ENCODE measurements at regions not wholly inside any gene's neighbourhood (a gene's known extent, or its start where the extent isn't known, plus 50 kb on each side); places are given as distances from the start of the nearest gene placed in this dataset.

DNA sequence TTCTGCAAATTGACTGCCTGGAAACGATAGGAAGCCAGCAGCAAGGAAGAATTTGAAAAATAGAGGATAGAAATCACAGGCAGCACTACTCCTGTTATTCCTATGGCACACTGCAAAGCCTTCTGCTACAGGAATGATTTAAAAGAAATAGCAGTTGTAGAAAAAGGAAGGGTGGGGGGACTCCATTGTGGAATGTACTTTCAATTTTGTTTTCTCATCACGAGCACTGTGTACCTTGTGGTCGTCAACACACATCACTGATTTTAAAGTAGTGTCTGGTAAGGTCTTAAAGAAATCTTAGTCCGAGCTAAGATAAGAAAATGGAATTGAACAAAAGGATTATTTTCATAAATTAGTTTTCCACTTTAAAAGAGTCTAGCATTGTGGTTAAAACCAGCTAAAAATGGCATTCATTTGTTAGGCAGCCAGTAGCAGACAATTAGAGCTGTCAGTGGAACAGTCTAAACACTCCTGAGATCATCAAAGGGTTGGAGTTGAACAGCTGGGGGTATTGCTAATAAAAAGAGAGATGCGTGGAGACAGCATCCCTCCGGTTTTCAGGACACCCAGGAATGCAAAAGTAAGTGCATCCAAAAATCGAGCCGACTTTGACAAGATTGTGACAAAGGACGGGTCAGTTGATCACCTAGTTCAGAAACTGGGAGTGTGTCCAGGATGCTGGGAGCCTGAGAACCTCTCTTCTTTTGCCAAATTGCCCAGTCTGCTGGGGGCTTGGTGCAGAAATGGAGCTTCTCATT is 97.8 kb upstream of the WWC1 start:
- H3K9me3 Mint-ChIP-seq: no peaks in the 10 kb centered on the region

DNA sequence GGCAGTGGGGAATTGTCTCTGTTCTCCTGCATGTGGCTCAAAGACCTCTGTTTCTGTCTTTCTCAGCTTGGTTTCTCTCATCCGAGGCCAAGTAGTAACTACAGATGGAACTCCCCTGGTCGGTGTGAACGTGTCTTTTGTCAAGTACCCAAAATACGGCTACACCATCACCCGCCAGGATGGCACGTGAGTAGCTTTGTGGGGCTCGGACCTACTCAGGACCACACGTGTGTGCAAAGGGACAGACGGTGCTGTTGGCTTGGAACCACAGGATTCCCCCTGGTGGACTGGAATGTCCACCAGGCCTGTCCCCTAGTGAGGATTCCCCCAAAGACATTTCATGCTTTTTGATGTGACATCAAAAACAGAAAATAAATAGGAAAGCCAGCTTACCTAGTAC is 96.3 kb upstream of the WWC1 start:
- TF ChIP-seq, protein P1, sequence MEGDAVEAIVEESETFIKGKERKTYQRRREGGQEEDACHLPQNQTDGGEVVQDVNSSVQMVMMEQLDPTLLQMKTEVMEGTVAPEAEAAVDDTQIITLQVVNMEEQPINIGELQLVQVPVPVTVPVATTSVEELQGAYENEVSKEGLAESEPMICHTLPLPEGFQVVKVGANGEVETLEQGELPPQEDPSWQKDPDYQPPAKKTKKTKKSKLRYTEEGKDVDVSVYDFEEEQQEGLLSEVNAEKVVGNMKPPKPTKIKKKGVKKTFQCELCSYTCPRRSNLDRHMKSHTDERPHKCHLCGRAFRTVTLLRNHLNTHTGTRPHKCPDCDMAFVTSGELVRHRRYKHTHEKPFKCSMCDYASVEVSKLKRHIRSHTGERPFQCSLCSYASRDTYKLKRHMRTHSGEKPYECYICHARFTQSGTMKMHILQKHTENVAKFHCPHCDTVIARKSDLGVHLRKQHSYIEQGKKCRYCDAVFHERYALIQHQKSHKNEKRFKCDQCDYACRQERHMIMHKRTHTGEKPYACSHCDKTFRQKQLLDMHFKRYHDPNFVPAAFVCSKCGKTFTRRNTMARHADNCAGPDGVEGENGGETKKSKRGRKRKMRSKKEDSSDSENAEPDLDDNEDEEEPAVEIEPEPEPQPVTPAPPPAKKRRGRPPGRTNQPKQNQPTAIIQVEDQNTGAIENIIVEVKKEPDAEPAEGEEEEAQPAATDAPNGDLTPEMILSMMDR (IDR thresholded peaks at IDR 0.05): no peak
- intact Hi-C loops (cut with micrococcal nuclease): no loop called here
- no peak for DNase-seq
- H3K4me2 ChIP-seq (replicated peaks; ENCODE audit: extremely low read depth, low read length, poor library complexity, severe bottlenecking): no peak overlapping the region
- no peaks in the 10 kb centered on the region for H3K79me2 ChIP-seq (ENCODE audit: insufficient read depth, low read length)
- H3K4me3 Mint-ChIP-seq: no peak overlapping the region
- no peaks in the 10 kb centered on the region for H3K4me1 ChIP-seq (ENCODE audit: control insufficient read depth in 1 of 2, insufficient read depth in 2 of 2, low read length in 2 of 2)
- no peaks in the 10 kb centered on the region for H3K36me3 Mint-ChIP-seq
- no peaks in the 10 kb centered on the region for H4K20me1 ChIP-seq (ENCODE audit: insufficient read depth, low read length)
- no peak overlapping the region for H3K27ac ChIP-seq (ENCODE audit: low read depth in 1 of 2, low read length in 2 of 2)
- no peak overlapping the region for H3K4me3 ChIP-seq (replicated peaks in 1 of 3; ENCODE audit: low read depth in 2 of 3, low read length in 3 of 3)
- H3K9me3 Mint-ChIP-seq: no peaks in the 10 kb centered on the region
- 95% methylated on average over 9 of the region's 9 CpGs for WGBS (ENCODE audit: insufficient coverage)
- H3K27me3 Mint-ChIP-seq (ENCODE audit: low read depth in 3 of 3): peaks cover 1 to 5% (median 2%) of the 10 kb centered on the region in 3 donors
- H3K36me3 ChIP-seq (replicated peaks in 1 of 2; ENCODE audit: control insufficient read depth in 1 of 2, insufficient read depth in 2 of 2, low read length in 2 of 2): no peaks in the 10 kb centered on the region
- H3K4me1 Mint-ChIP-seq: no peaks in the 10 kb centered on the region
- H3K9ac ChIP-seq (ENCODE audit: insufficient read depth, low read length, poor library complexity, severe bottlenecking): no peak overlapping the region
- no peaks in the 10 kb centered on the region for H3K9me3 ChIP-seq (replicated peaks in 1 of 2; ENCODE audit: control insufficient read depth in 1 of 2, insufficient read depth in 1 of 2, low read length in 2 of 2)
- H3K27me3 ChIP-seq (ENCODE audit: control insufficient read depth in 2 of 2, insufficient read depth in 2 of 2, low read length in 2 of 2): no peaks in the 10 kb centered on the region
- no peak overlapping the region for H3K27ac Mint-ChIP-seq
- no peak overlapping the region for H2AFZ ChIP-seq (ENCODE audit: insufficient read depth, low read depth, low read length, poor library complexity, severe bottlenecking)

More for the DNA sequence above, 97.8 kb upstream of the WWC1 start:
- H4K20me1 ChIP-seq (ENCODE audit: insufficient read depth, low read length): no peaks in the 10 kb centered on the region
- H3K9ac ChIP-seq (ENCODE audit: insufficient read depth, low read length, poor library complexity, severe bottlenecking): no peak overlapping the region
- no peaks in the 10 kb centered on the region for H3K36me3 Mint-ChIP-seq
- no peaks in the 10 kb centered on the region for H3K79me2 ChIP-seq (ENCODE audit: insufficient read depth, low read length)
- no peaks in the 10 kb centered on the region for H3K4me1 ChIP-seq (ENCODE audit: control insufficient read depth in 1 of 2, insufficient read depth in 2 of 2, low read length in 2 of 2)
- intact Hi-C loops (cut with micrococcal nuclease): no loop called here
- no peaks in the 10 kb centered on the region for H3K9me3 ChIP-seq (replicated peaks in 1 of 2; ENCODE audit: control insufficient read depth in 1 of 2, insufficient read depth in 1 of 2, low read length in 2 of 2)
- H3K4me2 ChIP-seq (replicated peaks; ENCODE audit: extremely low read depth, low read length, poor library complexity, severe bottlenecking): no peak overlapping the region
- H3K27me3 ChIP-seq (ENCODE audit: control insufficient read depth in 2 of 2, insufficient read depth in 2 of 2, low read length in 2 of 2): no peaks in the 10 kb centered on the region
- H2AFZ ChIP-seq (ENCODE audit: insufficient read depth, low read depth, low read length, poor library complexity, severe bottlenecking): no peak overlapping the region
- no peak overlapping the region for H3K27ac Mint-ChIP-seq
- no peak for DNase-seq
- H3K4me1 Mint-ChIP-seq: no peaks in the 10 kb centered on the region
- H3K4me3 Mint-ChIP-seq: no peak overlapping the region
- WGBS (ENCODE audit: insufficient coverage): 73% methylated on average over 5 of the region's 9 CpGs
- H3K36me3 ChIP-seq (replicated peaks in 1 of 2; ENCODE audit: control insufficient read depth in 1 of 2, insufficient read depth in 2 of 2, low read length in 2 of 2): no peaks in the 10 kb centered on the region
- no peak overlapping the region for H3K27ac ChIP-seq (ENCODE audit: low read depth in 1 of 2, low read length in 2 of 2)
- H3K4me3 ChIP-seq (replicated peaks in 1 of 3; ENCODE audit: low read depth in 2 of 3, low read length in 3 of 3): no peak overlapping the region
- H3K27me3 Mint-ChIP-seq (ENCODE audit: low read depth in 3 of 3): peaks cover 1 to 5% (median 2%) of the 10 kb centered on the region in 3 donors
- TF ChIP-seq, protein P1 (IDR thresholded peaks at IDR 0.05): no peak

Data from CD14-positive monocyte (primary cell).